GM18909 (cell line): ENCODE measurements at regions not wholly inside any gene's neighbourhood (a gene's known extent, or its start where the extent isn't known, plus 50 kb on each side); places are given as distances from the start of the nearest gene placed in this dataset.

Experiments used
- ATAC-seq: cut with Tn5 transposase; IDR thresholded peaks from one replicate; pipeline ENCODE4 v1.9.1; 2021; ENCODE audit warnings: mild to moderate bottlenecking; ENCODE audit not compliant: unreplicated experiment, poor library complexity

DNA sequence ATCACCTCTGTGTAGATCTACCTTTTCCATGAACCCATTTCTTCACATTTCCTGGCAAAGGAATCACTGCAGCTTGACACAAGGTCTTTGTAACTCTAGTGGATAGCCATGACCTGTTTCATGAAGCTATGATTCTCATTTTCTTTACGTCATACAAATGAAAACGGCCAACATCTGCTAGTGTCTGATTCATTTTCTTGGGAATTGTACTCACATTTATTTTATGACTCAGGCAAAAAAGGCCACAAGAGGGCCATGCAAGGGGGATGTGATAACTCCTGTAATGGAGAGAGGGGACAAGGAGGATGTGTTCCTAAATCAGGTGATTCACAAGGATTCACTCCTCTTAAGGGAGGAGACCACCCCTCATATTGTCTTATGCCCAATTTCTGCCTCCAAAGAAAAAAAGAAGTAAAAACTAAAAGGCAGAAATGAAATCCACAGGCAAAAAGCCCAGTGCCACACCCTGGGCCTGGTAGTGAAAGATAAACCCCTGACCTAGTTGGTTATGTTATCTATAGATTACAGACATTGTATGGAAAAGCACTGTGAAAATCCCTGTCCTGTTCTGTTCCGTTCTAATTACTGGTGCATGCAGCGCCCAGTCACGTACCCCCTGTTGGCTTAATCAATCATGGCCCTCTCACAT is 249.9 kb downstream of the IPMK start:
- no peak for ATAC-seq

DNA sequence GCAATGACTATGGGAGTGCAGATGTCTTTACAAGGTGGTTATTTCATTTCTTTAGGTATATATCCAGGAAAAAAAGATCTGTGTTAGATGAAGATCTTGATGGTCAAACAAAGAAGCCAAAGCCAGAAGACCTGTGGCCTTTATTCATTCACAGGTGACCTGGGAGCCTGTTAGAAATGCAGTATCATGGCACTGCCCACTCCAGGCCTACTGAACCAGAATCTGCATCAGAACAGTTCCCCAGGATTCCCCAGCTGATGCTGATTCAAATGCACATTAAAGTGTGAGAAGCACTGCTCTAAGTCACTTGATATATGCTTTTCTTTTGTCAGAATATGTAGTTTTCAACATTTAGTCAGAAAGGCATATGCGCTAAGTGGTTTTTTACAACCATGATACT is 251.1 kb downstream of the IPMK start:
- ATAC-seq, result no peak

DNA sequence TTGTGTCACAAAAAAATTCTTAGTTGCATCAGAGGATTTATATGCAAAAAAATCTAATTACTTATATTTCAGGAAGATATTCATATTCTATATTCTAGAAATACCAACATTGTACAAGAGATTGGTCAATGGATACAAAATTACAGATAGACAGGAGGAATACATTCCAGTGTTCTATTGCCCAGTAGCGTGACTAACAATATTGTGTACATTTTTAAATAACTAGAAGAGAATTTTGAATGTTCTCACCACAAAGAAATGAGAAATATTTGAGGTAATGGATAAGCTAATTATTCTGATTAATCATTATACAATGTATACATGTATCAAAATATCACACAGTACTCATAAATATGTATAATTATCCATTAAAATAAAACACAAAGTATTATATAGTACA is 253.3 kb downstream of the IPMK start:
- ATAC-seq, result no peak

GRCh38 chr10:58013406-58013805 is 254.3 kb downstream of the IPMK start:
- no peak for ATAC-seq

GRCh38 chr10:58010073-58010702 is 257.5 kb downstream of the IPMK start:
- no peak for ATAC-seq

GRCh38 chr10:58003945-58004344 is 263.7 kb downstream of the IPMK start:
- no peak for ATAC-seq

- ATAC-seq, result no peak
Measured at GRCh38 chr10:58001159-58001558, 266.5 kb downstream of the IPMK start.

- ATAC-seq, result no peak
Measured at GRCh38 chr10:57996536-57996935, 271.2 kb downstream of the IPMK start.

GRCh38 chr10:57993302-57993701 is 274.4 kb downstream of the IPMK start:
- ATAC-seq, result no peak

GRCh38 chr10:57992321-57993077 is 275.2 kb downstream of the IPMK start:
- ATAC-seq, result no peak

- ATAC-seq, result no peak
Measured at GRCh38 chr10:57988964-57989363, 278.7 kb downstream of the IPMK start.

DNA sequence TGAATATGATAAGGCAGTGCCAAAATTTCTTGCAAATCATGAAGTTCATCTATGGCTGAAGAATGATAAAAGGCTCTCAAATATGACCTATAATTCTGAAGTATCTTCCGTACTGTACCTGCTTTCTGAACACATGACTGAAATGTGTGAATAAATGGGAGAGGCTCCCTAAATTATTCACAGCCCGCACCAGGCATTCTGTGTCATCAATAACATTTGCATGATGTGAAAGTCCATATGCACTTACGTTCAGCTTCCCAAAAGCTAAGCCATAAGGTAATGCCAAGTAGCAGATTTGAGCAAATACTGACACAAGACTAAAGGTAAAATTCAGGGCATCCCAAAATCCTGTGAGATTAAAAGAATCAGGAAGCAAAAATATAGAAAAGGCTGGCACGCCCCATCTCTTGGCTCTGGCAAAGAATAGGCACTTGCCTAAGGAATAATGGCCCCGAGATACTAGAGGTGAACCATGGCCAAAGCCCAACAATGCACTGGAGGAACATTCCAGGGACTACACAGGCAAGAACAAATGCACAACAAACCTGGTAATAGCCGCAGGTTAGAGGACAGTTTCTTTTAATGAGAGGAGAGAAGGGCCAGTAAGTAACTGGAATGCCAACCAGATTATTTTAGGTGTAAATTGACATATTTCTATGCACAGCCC is 280.5 kb downstream of the IPMK start:
- no peak for ATAC-seq

DNA sequence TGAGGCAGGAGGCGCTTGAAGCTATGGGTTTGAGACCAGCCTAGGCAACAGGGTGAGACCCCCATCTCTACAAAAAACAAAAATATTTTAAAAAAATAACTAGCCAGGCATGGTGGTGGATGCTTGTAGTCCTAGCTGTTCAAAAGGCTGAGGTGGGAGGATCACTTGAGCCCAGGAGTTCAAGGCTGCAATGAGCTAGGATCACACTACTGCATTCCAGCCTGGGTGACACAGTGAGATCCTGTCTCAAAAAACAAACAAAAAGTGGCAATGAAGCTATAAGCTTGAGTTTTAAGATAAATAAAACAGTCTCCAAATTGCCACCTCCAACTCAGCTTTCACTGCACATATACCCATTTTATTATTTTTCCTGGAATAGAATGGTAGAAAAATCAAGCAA is 281.3 kb downstream of the IPMK start:
- ATAC-seq, result no peak

DNA sequence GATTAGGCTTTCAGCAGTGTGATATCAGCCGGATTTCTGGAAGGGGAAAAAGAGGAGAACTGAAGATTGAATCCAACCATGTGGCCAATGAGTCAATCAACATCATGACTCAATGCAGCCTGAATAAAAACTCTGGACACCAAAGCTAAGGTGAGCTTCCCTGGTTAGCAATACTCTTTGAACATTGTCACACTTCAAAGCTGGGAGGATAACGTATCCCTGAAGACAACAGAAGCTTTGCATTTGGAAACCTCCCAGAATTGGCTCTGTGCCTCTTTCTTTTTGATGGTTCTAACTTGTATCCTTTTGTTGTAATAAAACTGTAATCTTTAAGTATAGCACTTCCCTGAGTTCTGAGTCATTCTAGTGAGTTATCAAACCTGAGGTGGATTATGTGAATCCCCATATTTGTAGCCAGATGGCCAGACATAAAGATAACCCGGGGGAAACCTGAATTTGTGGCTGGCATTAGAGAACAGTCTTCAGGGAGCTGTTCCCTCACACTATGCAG is 284.4 kb downstream of the IPMK start:
- ATAC-seq, result no peak

DNA sequence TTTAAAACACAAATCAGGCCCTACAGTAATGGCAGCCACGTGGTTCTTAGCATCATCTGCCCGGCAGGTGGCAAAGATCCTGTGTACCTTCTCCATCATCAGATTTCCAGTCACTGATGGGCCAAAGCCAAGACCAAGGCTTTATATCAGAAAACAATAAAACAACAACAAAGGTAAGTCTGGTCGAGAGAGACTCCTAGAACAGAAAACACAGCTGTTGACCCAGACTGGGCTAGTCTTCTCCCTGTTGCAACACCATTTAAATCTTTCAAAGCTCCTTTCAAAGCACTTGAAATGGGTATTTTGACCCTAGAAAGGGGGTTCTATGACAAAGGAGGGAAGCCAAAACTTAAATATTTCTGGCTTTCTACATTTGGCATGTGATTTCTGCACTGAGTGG is 285.6 kb downstream of the IPMK start:
- no peak for ATAC-seq

GRCh38 chr10:57979956-57980355 is 287.7 kb downstream of the IPMK start:
- no peak for ATAC-seq

DNA sequence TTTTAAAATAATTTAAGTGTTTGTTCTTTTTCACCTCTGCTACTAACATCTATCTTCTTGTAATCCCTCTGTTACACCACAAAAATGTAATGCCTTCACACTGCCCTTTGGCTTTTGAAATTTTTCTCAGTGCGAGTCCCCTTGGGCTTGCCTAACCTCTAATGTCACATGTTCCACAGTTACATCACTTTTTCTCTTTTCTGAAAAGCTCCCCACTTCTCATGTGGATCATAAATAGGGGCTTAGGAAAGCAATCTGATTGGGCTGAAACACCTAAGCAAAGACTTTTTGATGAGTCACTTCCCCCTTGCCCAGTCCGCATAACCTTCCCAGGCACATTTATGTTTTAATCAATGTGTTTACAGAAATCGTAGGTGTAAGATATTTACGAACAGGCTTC is 288.2 kb downstream of the IPMK start:
- no peak for ATAC-seq

DNA sequence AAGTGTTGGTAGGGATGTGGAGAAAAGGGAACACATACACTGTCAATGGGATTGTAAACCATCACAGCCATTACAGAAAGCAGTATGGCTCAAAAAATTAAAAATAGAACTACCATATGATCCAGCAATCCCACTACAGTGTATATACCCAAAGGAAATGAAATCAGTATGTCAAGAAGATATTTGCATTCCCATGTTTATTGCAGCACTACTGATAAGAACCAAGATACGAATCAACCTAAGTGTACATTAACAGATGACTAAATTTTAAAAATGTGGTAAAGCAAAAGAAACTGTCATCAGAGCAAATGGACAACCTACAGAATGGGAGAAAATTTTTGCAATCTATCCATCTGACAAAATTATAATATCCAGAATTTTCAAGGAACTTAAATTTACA is 290.4 kb downstream of the IPMK start:
- no peak for ATAC-seq

GRCh38 chr10:57973451-57973850 is 294.2 kb downstream of the IPMK start:
- no peak for ATAC-seq

GRCh38 chr10:57972783-57973182 is 294.9 kb downstream of the IPMK start:
- no peak for ATAC-seq
